Endothelial cell of umbilical vein (primary cell): ENCODE measurements at regions not wholly inside any gene's neighbourhood (a gene's known extent, or its start where the extent isn't known, plus 50 kb on each side); places are given as distances from the start of the nearest gene placed in this dataset.

ENCODE experiments used
- BruUV-seq: library from RNA; stranded (reverse); fragments of 400-500 nt; replicated peaks from 2 replicates; lab custom pipeline; 2021; lab: Mats Ljungman, UMichigan
- CTCF ChIA-PET: fragments of 300-600, 350-600 bp; sonication (Branson Sonifier 250); formaldehyde crosslinking; loops from one replicate; lab custom pipeline; 2021; ENCODE audit warnings: antibody characterized with exemption, inconsistent platforms; lab: Charles Lee
- POLR2A ChIA-PET: fragments of 300-600, 350-600 bp; sonication (Branson Sonifier 250); formaldehyde crosslinking; loops from one replicate; lab custom pipeline; 2021; ENCODE audit warnings: antibody characterized with exemption, inconsistent platforms; lab: Charles Lee
- DNase-seq: peaks from one replicate; pipeline ENCODE4 v3.0.0-alpha.2; 2011; ENCODE audit warnings: low read depth, low spot score
- FAIRE-seq: peaks from 2 replicates; lab custom pipeline; 2011; peaks lifted over from hg19 to GRCh38; lab: Jason Lieb, UNC
- H2AFZ ChIP-seq: 2 replicates; pipeline ENCODE4 v1.6.0; 2012; ENCODE audit warnings: low read depth, low read length, control low read depth, inconsistent platforms
- H3K27ac ChIP-seq: 2 replicates; pipeline ENCODE4 v1.5.1; 2011; ENCODE audit warnings: low read depth, mild to moderate bottlenecking, control low read depth, low read length, moderate library complexity; ENCODE audit not compliant: insufficient read depth
- H3K27me3 ChIP-seq, 2 experiments: 2 replicates each; pipeline versions ENCODE4 v1.6.0 to v1.6.1; 2011; ENCODE audit warnings: low read length in 2 of 2, mixed read lengths in 1 of 2; ENCODE audit not compliant: control insufficient read depth in 2 of 2, insufficient read depth in 2 of 2
- H3K36me3 ChIP-seq, 2 experiments: 2 replicates in 1 of 2; 3 replicates in 1 of 2; pipeline ENCODE4 v1.5.1; 2011; ENCODE audit warnings: low read length in 2 of 2, mild to moderate bottlenecking in 1 of 2, moderate library complexity in 1 of 2; ENCODE audit not compliant: control insufficient read depth in 2 of 2, insufficient read depth in 2 of 2; ENCODE audit errors: extremely low read depth in 1 of 2
- H3K4me1 ChIP-seq: 3 replicates; pipeline ENCODE4 v1.5.1; 2011; ENCODE audit warnings: mild to moderate bottlenecking, low read length; ENCODE audit not compliant: control insufficient read depth, insufficient read depth; ENCODE audit errors: extremely low read depth
- H3K4me2 ChIP-seq: 2 replicates; pipeline ENCODE4 v1.6.1; 2011; ENCODE audit warnings: low read length, control low read depth, mixed read lengths; ENCODE audit not compliant: insufficient read depth
- H3K4me3 ChIP-seq, 3 experiments: fragments of 200-600 bp in 1 of 3; sonication (generic), shearing (Covaris generic) in 1 of 3; replicated peaks in 1 of 3; 2 replicates each; pipeline ENCODE4 v1.5.1; 2011 to 2016; ENCODE audit warnings: control low read depth in 3 of 3, low read length in 3 of 3, mild to moderate bottlenecking in 2 of 3, inconsistent platforms in 1 of 3, low read depth in 1 of 3, moderate library complexity in 1 of 3; ENCODE audit not compliant: insufficient read depth in 1 of 3
- H3K79me2 ChIP-seq: 2 replicates; pipeline ENCODE4 v1.6.0; 2012; ENCODE audit warnings: low read length, inconsistent platforms; ENCODE audit not compliant: control insufficient read depth, insufficient read depth
- H3K9ac ChIP-seq: replicated peaks from 2 replicates; pipeline ENCODE3; 2011; ENCODE audit warnings: low read length, control low read depth; ENCODE audit not compliant: insufficient read depth; ENCODE audit errors: extremely low read depth
- H3K9me1 ChIP-seq: replicated peaks from 3 replicates; pipeline ENCODE4 v1.6.0; 2011; ENCODE audit warnings: mild to moderate bottlenecking, low read length; ENCODE audit not compliant: control insufficient read depth, insufficient read depth; ENCODE audit errors: extremely low read depth
- H3K9me3 ChIP-seq: replicated peaks from 2 replicates; pipeline ENCODE4 v1.5.1; 2012; ENCODE audit warnings: low read length, inconsistent platforms; ENCODE audit not compliant: control insufficient read depth, insufficient read depth
- H4K20me1 ChIP-seq: replicated peaks from 2 replicates; pipeline ENCODE3; 2011; ENCODE audit warnings: mild to moderate bottlenecking, low read length; ENCODE audit not compliant: control insufficient read depth, insufficient read depth; ENCODE audit errors: extremely low read depth
- CTCF ChIP-seq, 2 donors: IDR thresholded peaks; 1 replicate in 1 of 2; 2 replicates in 1 of 2; pipeline ENCODE4 v1.5.1; 2011; ENCODE audit warnings: low read length in 2 of 2, mild to moderate bottlenecking in 2 of 2, moderate library complexity in 2 of 2, control low read depth in 1 of 2, inconsistent platforms in 1 of 2, low read depth in 1 of 2; ENCODE audit not compliant: insufficient read depth in 1 of 2; ENCODE audit errors: extremely low read depth in 1 of 2
- EZH2 ChIP-seq: IDR thresholded peaks from 2 replicates; pipeline ENCODE4 v1.6.1; 2012; ENCODE audit warnings: borderline replicate concordance, low read depth, mild to moderate bottlenecking, moderate library complexity, low read length, inconsistent platforms; ENCODE audit not compliant: severe bottlenecking
- FOS ChIP-seq: IDR thresholded peaks from 2 replicates; pipeline ENCODE4 v1.6.1; 2011; ENCODE audit warnings: mild to moderate bottlenecking, low read length, moderate library complexity, borderline replicate concordance; ENCODE audit not compliant: insufficient read depth
- GATA2 ChIP-seq: IDR thresholded peaks from 2 replicates; pipeline ENCODE4 v1.7.0; 2011; ENCODE audit warnings: low read depth, mild to moderate bottlenecking, moderate library complexity, mixed read lengths, low read length; ENCODE audit not compliant: insufficient read length, insufficient read depth
- JUN ChIP-seq: IDR thresholded peaks from 2 replicates; pipeline ENCODE4 v1.6.1; 2011; ENCODE audit warnings: borderline replicate concordance, low read depth; ENCODE audit not compliant: insufficient read length, insufficient read depth
- MAX ChIP-seq: IDR thresholded peaks from 2 replicates; pipeline ENCODE4 v1.6.1; 2011; ENCODE audit not compliant: insufficient read depth, insufficient read length
- MYC ChIP-seq: IDR thresholded peaks from one replicate; pipeline ENCODE4 v1.6.1; 2011; ENCODE audit warnings: mild to moderate bottlenecking, low read depth, low read length
- POLR2A ChIP-seq: IDR thresholded peaks from 2 replicates; pipeline ENCODE4 v1.6.1; 2012; ENCODE audit warnings: low read depth, mild to moderate bottlenecking, control low read depth, low read length
- POLR2AphosphoS5 ChIP-seq: IDR thresholded peaks from 2 replicates; pipeline ENCODE4 v1.6.1; 2012; ENCODE audit warnings: low read depth, mild to moderate bottlenecking, control low read depth, low read length, moderate library complexity; ENCODE audit not compliant: insufficient read depth
- dilution Hi-C: fragments of 300-500 bp; cut with MboI; formaldehyde crosslinking; loops from one replicate; pipeline ENCODE4 v1.15.0; 2019; ENCODE audit warnings: low sequenced_read_pairs; ENCODE audit not compliant: extremely low pct_ligation_motif_present
- intact Hi-C: fragments of 100-400 bp; cut with micrococcal nuclease; formaldehyde crosslinking; loops from one replicate; pipeline ENCODE4 v1.10.0; 2022

GRCh38 chr13:40275155-40275554, 391.3 kb downstream of the FOXO1 start:
- ChIA-PET POLR2A (no interaction called here), CTCF (no interaction called here)
- intact Hi-C loops = no loop called here
- H3K36me3 ChIP-seq = no peaks in the 10 kb centered on the region
- H2AFZ ChIP-seq = no peak overlapping the region
- FAIRE-seq = no peak
- dilution Hi-C loops = no loop called here
- TF ChIP-seq GATA2 = no peak
- TF ChIP-seq EZH2 = no peak
- TF ChIP-seq JUN = no peak
- no peak for TF ChIP-seq MYC
- TF ChIP-seq CTCF (IDR thresholded peaks at IDR 0.05; ENCODE audit: extremely low read depth in 1 of 2, insufficient read depth in 1 of 2, low read depth in 1 of 2, low read length in 2 of 2) = no peak
- no peak for TF ChIP-seq MAX
- TF ChIP-seq POLR2A = no peak
- no peak for TF ChIP-seq FOS
- TF ChIP-seq POLR2AphosphoS5 = no peak
- H3K9me3 ChIP-seq = no peaks in the 10 kb centered on the region
- no peak overlapping the region for H3K9ac ChIP-seq
- H3K4me3 ChIP-seq = no peak overlapping the region
- no peaks in the 10 kb centered on the region for H3K27me3 ChIP-seq
- DNase-seq = no peak
- no peaks in the 10 kb centered on the region for H4K20me1 ChIP-seq
- no peaks in the 10 kb centered on the region for H3K79me2 ChIP-seq
- no TSS peak for BruUV-seq
- peaks cover 9% of the 10 kb centered on the region for H3K4me1 ChIP-seq
- no peak overlapping the region for H3K4me2 ChIP-seq
- H3K27ac ChIP-seq = no peak overlapping the region
- H3K9me1 ChIP-seq = no peaks in the 10 kb centered on the region
